ENCODE measurements at regions not wholly inside any gene's neighbourhood (a gene's known extent, or its start where the extent isn't known, plus 50 kb on each side); places are given as distances from the start of the nearest gene placed in this dataset.

GRCh38 chr6:19587238-19587942 lies 249.8 kb upstream of the ID4 start:
- TF ChIP-seq EZH2 (IDR thresholded peaks at IDR 0.05; ENCODE audit: borderline replicate concordance, low read depth, low read length, severe bottlenecking) (no peak), CTCF (IDR thresholded peaks at IDR 0.05; ENCODE audit: extremely low read depth in 1 of 2, insufficient read depth in 1 of 2, low read depth in 1 of 2, low read length in 2 of 2) (no peak), POLR2AphosphoS5 (IDR thresholded peaks at IDR 0.05; ENCODE audit: insufficient read depth, low read depth, low read length) (no peak)

All from endothelial cell of umbilical vein (primary cell).